ENCODE measurements at regions not wholly inside any gene's neighbourhood (a gene's known extent, or its start where the extent isn't known, plus 50 kb on each side); places are given as distances from the start of the nearest gene placed in this dataset.

DNA sequence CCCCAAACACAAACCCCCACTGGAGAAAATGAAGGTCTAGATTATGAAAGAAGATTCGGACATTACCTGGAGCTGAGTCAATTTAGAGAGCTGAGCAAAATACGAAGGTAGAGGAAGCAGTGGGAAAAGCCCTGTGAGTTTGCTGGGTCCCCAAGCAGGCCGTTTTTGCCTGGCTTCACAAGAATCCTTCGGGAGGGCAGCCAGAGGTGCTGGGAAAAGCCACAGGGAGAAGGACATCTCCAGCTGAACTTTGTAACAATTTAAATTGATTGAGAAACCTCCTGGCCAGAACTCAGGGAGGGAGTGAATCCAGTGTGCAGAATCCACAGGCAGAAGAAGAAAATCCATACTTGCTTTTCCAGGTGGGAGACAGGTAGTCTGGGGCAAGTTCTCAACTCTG, 319.1 kb upstream of the CT83 start:
- no peak for ATAC-seq
- peaks cover 3% of the 10 kb centered on the region; the same call in 1 of the 3 replicates for H3K36me3 Mint-ChIP-seq (ENCODE audit: low read depth)
- Histone ChIP-seq H2AFZ (no peak overlapping the region), H3K27ac (ENCODE audit: low read depth) (no peak overlapping the region), H3F3A (replicated peaks; ENCODE audit: low read depth) (no peaks in the 10 kb centered on the region), H3K79me2 (replicated peaks; ENCODE audit: insufficient read depth) (no peaks in the 10 kb centered on the region), H3K9me2 (ENCODE audit: insufficient read depth) (no peaks in the 10 kb centered on the region), H3K27me3 (ENCODE audit: insufficient read depth) (no peaks in the 10 kb centered on the region), H3K4me1 (ENCODE audit: insufficient read depth) (no peaks in the 10 kb centered on the region), H4K20me1 (replicated peaks; ENCODE audit: insufficient read depth) (no peaks in the 10 kb centered on the region), H3K4me3 (no peak overlapping the region), H3K4me2 (no peak overlapping the region), H3K36me3 (ENCODE audit: insufficient read depth) (no peaks in the 10 kb centered on the region)
- TF ChIP-seq EZH2phosphoT487 (IDR thresholded peaks at IDR 0.05; ENCODE audit: unreplicated experiment) (no peak), ZNF331 (CRISPR knock-in tag; IDR thresholded peaks at IDR 0.05; ENCODE audit: low read depth) (no peak)
- TF ChIP-seq, protein P1, sequence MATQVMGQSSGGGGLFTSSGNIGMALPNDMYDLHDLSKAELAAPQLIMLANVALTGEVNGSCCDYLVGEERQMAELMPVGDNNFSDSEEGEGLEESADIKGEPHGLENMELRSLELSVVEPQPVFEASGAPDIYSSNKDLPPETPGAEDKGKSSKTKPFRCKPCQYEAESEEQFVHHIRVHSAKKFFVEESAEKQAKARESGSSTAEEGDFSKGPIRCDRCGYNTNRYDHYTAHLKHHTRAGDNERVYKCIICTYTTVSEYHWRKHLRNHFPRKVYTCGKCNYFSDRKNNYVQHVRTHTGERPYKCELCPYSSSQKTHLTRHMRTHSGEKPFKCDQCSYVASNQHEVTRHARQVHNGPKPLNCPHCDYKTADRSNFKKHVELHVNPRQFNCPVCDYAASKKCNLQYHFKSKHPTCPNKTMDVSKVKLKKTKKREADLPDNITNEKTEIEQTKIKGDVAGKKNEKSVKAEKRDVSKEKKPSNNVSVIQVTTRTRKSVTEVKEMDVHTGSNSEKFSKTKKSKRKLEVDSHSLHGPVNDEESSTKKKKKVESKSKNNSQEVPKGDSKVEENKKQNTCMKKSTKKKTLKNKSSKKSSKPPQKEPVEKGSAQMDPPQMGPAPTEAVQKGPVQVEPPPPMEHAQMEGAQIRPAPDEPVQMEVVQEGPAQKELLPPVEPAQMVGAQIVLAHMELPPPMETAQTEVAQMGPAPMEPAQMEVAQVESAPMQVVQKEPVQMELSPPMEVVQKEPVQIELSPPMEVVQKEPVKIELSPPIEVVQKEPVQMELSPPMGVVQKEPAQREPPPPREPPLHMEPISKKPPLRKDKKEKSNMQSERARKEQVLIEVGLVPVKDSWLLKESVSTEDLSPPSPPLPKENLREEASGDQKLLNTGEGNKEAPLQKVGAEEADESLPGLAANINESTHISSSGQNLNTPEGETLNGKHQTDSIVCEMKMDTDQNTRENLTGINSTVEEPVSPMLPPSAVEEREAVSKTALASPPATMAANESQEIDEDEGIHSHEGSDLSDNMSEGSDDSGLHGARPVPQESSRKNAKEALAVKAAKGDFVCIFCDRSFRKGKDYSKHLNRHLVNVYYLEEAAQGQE (IDR thresholded peaks at IDR 0.05; ENCODE audit: unreplicated experiment) = no peak
- no peak overlapping the region for H3K27ac Mint-ChIP-seq
- H3K4me1 Mint-ChIP-seq = no peaks in the 10 kb centered on the region
- H3K4me3 Mint-ChIP-seq = no peak overlapping the region
- DNase-seq (ENCODE audit: low spot score) = no peak
- peaks cover 7% of the 10 kb centered on the region for H3K27me3 Mint-ChIP-seq (ENCODE audit: insufficient read depth, low read depth, poor library complexity)
- peaks cover 3% of the 10 kb centered on the region; the same call in 2 of the 3 replicates for H3K9me3 Mint-ChIP-seq

DNA sequence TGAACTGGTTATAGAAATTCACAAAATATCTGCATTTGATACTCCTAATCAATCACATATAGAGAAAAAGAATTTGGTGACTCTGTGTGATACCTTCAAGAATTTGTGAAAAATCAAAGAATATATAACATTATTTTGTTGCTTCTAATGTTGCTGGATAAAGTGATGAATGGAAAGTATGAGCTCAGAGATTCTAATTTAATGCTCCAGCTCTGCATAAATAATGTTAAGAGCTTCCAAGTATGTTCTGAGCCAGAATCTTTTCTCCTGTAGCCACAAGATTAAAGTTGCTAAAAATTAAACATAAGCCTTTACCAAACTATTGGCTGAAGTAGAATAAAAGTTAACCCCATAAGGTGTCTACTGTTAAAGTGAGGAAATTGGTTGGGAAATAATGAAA, 294.7 kb upstream of the CT83 start:
- H3K4me1 ChIP-seq (ENCODE audit: insufficient read depth) = no peaks in the 10 kb centered on the region
- Mint-ChIP-seq H3K9me3 (no peaks in the 10 kb centered on the region), H3K4me3 (no peak overlapping the region), H3K4me1 (no peaks in the 10 kb centered on the region; the same call in 2 of the 3 replicates), H3K36me3 (ENCODE audit: low read depth) (no peaks in the 10 kb centered on the region), H3K27me3 (ENCODE audit: insufficient read depth, low read depth, poor library complexity) (no peaks in the 10 kb centered on the region), H3K27ac (no peak overlapping the region)
- ATAC-seq (no peak), DNase-seq (ENCODE audit: low spot score) (no peak)
- H3K36me3 ChIP-seq (ENCODE audit: insufficient read depth) = no peaks in the 10 kb centered on the region
- H3K27me3 ChIP-seq (ENCODE audit: insufficient read depth) = no peaks in the 10 kb centered on the region
- TF ChIP-seq POLR2AphosphoS5 (IDR thresholded peaks at IDR 0.05; ENCODE audit: low read depth) (no peak), CREB1 (CRISPR knock-in tag; IDR thresholded peaks at IDR 0.05; ENCODE audit: low read depth) (no peak)
- TF ChIP-seq, protein P1 (IDR thresholded peaks at IDR 0.05; ENCODE audit: unreplicated experiment) = no peak
- no peak overlapping the region for H2AFZ ChIP-seq
- no peaks in the 10 kb centered on the region for H4K20me1 ChIP-seq (replicated peaks; ENCODE audit: insufficient read depth)
- H3F3A ChIP-seq (replicated peaks; ENCODE audit: low read depth) = no peaks in the 10 kb centered on the region
- H3K4me2 ChIP-seq = no peak overlapping the region
- no peak overlapping the region for H3K4me3 ChIP-seq
- H3K79me2 ChIP-seq (replicated peaks; ENCODE audit: insufficient read depth) = no peaks in the 10 kb centered on the region
- H3K27ac ChIP-seq (ENCODE audit: low read depth) = no peak overlapping the region
- no peaks in the 10 kb centered on the region for H3K9me2 ChIP-seq (ENCODE audit: insufficient read depth)
